ENCODE measurements at regions not wholly inside any gene's neighbourhood (a gene's known extent, or its start where the extent isn't known, plus 50 kb on each side); places are given as distances from the start of the nearest gene placed in this dataset.

GRCh38 chr1:214846276-214846675 is 236.3 kb upstream of the KCNK2 start:
- Mint-ChIP-seq H3K36me3 (ENCODE audit: unreplicated experiment) (peaks cover 6% of the 10 kb centered on the region), H3K27ac (ENCODE audit: unreplicated experiment) (no peak overlapping the region), H3K27me3 (ENCODE audit: unreplicated experiment) (no peaks in the 10 kb centered on the region), H3K4me3 (ENCODE audit: unreplicated experiment) (no peak overlapping the region), H3K9me3 (ENCODE audit: unreplicated experiment) (peaks cover 1% of the 10 kb centered on the region), H3K4me1 (ENCODE audit: low read depth, unreplicated experiment) (no peaks in the 10 kb centered on the region)
- DNase-seq, result no peak
- no peak for TF ChIP-seq CTCF (IDR thresholded peaks at IDR 0.05; ENCODE audit: partially characterized antibody, unreplicated experiment)

- no peaks in the 10 kb centered on the region for H3K27me3 Mint-ChIP-seq (ENCODE audit: unreplicated experiment)
- H3K4me3 Mint-ChIP-seq (ENCODE audit: unreplicated experiment), result no peak overlapping the region
- DNase-seq, result no peak
- TF ChIP-seq CTCF (IDR thresholded peaks at IDR 0.05; ENCODE audit: partially characterized antibody, unreplicated experiment), result no peak
- peaks cover 6% of the 10 kb centered on the region for H3K36me3 Mint-ChIP-seq (ENCODE audit: unreplicated experiment)
- H3K4me1 Mint-ChIP-seq (ENCODE audit: low read depth, unreplicated experiment), result no peaks in the 10 kb centered on the region
- H3K9me3 Mint-ChIP-seq (ENCODE audit: unreplicated experiment), result peaks cover 2% of the 10 kb centered on the region
- H3K27ac Mint-ChIP-seq (ENCODE audit: unreplicated experiment), result no peak overlapping the region
These were observed 235.3 kb upstream of the KCNK2 start for GRCh38 chr1:214847071-214847810.

GRCh38 chr1:214848101-214848500 is 234.4 kb upstream of the KCNK2 start:
- Mint-ChIP-seq H3K27me3 (ENCODE audit: unreplicated experiment) (no peaks in the 10 kb centered on the region), H3K9me3 (ENCODE audit: unreplicated experiment) (peaks cover 2% of the 10 kb centered on the region), H3K4me3 (ENCODE audit: unreplicated experiment) (no peak overlapping the region), H3K27ac (ENCODE audit: unreplicated experiment) (no peak overlapping the region), H3K4me1 (ENCODE audit: low read depth, unreplicated experiment) (no peaks in the 10 kb centered on the region), H3K36me3 (ENCODE audit: unreplicated experiment) (peaks cover 6% of the 10 kb centered on the region)
- no peak for TF ChIP-seq CTCF (IDR thresholded peaks at IDR 0.05; ENCODE audit: partially characterized antibody, unreplicated experiment)
- DNase-seq, result no peak

GRCh38 chr1:214850432-214851050 is 232.0 kb upstream of the KCNK2 start:
- Mint-ChIP-seq H3K9me3 (ENCODE audit: unreplicated experiment) (peaks cover 2% of the 10 kb centered on the region), H3K27ac (ENCODE audit: unreplicated experiment) (no peak overlapping the region), H3K4me1 (ENCODE audit: low read depth, unreplicated experiment) (no peaks in the 10 kb centered on the region), H3K4me3 (ENCODE audit: unreplicated experiment) (no peak overlapping the region), H3K36me3 (ENCODE audit: unreplicated experiment) (peaks cover 6% of the 10 kb centered on the region), H3K27me3 (ENCODE audit: unreplicated experiment) (no peaks in the 10 kb centered on the region)
- no peak for DNase-seq
- no peak for TF ChIP-seq CTCF (IDR thresholded peaks at IDR 0.05; ENCODE audit: partially characterized antibody, unreplicated experiment)

- TF ChIP-seq CTCF (IDR thresholded peaks at IDR 0.05; ENCODE audit: partially characterized antibody, unreplicated experiment), result no peak
- Mint-ChIP-seq H3K4me3 (ENCODE audit: unreplicated experiment) (no peak overlapping the region), H3K36me3 (ENCODE audit: unreplicated experiment) (peaks cover 6% of the 10 kb centered on the region)
These were observed 229.2 kb upstream of the KCNK2 start for GRCh38 chr1:214853340-214853739.

More at GRCh38 chr1:214853340-214853739, 229.2 kb upstream of the KCNK2 start:
- Mint-ChIP-seq H3K27ac (ENCODE audit: unreplicated experiment) (no peak overlapping the region), H3K9me3 (ENCODE audit: unreplicated experiment) (peaks cover 2% of the 10 kb centered on the region), H3K4me1 (ENCODE audit: low read depth, unreplicated experiment) (no peaks in the 10 kb centered on the region), H3K27me3 (ENCODE audit: unreplicated experiment) (no peaks in the 10 kb centered on the region)
- no peak for DNase-seq

Measured in glutamatergic neuron (in vitro differentiated cells).